ENCODE measurements at regions not wholly inside any gene's neighbourhood (a gene's known extent, or its start where the extent isn't known, plus 50 kb on each side); places are given as distances from the start of the nearest gene placed in this dataset.

GRCh38 chr1:25088946-25089345 is 143.4 kb downstream of the SYF2 start:
- no peak for DNase-seq (ENCODE audit: low read depth)
- in situ Hi-C loops (cut with HindIII; ENCODE audit: low sequenced_read_pairs), result no loop called here
- TF ChIP-seq CTCF (IDR thresholded peaks at IDR 0.05; ENCODE audit: low read depth, low read length, missing control alignments), result no peak
- H3K4me3 ChIP-seq (ENCODE audit: low read depth, low read length), result no peak overlapping the region

- in situ Hi-C loops (cut with HindIII; ENCODE audit: low sequenced_read_pairs), result no loop called here
- DNase-seq (ENCODE audit: low read depth), result no peak
- no peak overlapping the region for H3K4me3 ChIP-seq (ENCODE audit: low read depth, low read length)
- no peak for TF ChIP-seq CTCF (IDR thresholded peaks at IDR 0.05; ENCODE audit: low read depth, low read length, missing control alignments)
Measured at GRCh38 chr1:25088180-25088701, 144.1 kb downstream of the SYF2 start.

GRCh38 chr1:25086518-25087079 is 145.7 kb downstream of the SYF2 start:
- no peak overlapping the region for H3K4me3 ChIP-seq (ENCODE audit: low read depth, low read length)
- DNase-seq (ENCODE audit: low read depth), result no peak
- TF ChIP-seq CTCF (IDR thresholded peaks at IDR 0.05; ENCODE audit: low read depth, low read length, missing control alignments), result no peak
- in situ Hi-C loops (cut with HindIII; ENCODE audit: low sequenced_read_pairs), result no loop called here

- TF ChIP-seq CTCF (IDR thresholded peaks at IDR 0.05; ENCODE audit: low read depth, low read length, missing control alignments), result no peak
- in situ Hi-C loops (cut with HindIII; ENCODE audit: low sequenced_read_pairs), result loop anchor here (5.0 kb wide), 1 partner anchor 42 kb away; no protein-coding TSS in a partner anchor
Measured at GRCh38 chr1:25084407-25084806, 147.9 kb downstream of the SYF2 start.

GRCh38 chr1:25083481-25084345 is 148.6 kb downstream of the SYF2 start:
- in situ Hi-C loops (cut with HindIII; ENCODE audit: low sequenced_read_pairs), result loop anchor here (5.0 kb wide), 1 partner anchor 41 kb away; no protein-coding TSS in a partner anchor
- H3K4me3 ChIP-seq (ENCODE audit: low read depth, low read length), result no peak overlapping the region
- DNase-seq (ENCODE audit: low read depth), result no peak
- no peak for TF ChIP-seq CTCF (IDR thresholded peaks at IDR 0.05; ENCODE audit: low read depth, low read length, missing control alignments)

More at GRCh38 chr1:25084407-25084806, 147.9 kb downstream of the SYF2 start:
- no peak for DNase-seq (ENCODE audit: low read depth)
- H3K4me3 ChIP-seq (ENCODE audit: low read depth, low read length), result no peak overlapping the region

GRCh38 chr1:25082995-25083394 is 149.3 kb downstream of the SYF2 start:
- DNase-seq (ENCODE audit: low read depth), result no peak
- H3K4me3 ChIP-seq (ENCODE audit: low read depth, low read length), result no peak overlapping the region
- TF ChIP-seq CTCF (IDR thresholded peaks at IDR 0.05; ENCODE audit: low read depth, low read length, missing control alignments), result no peak
- in situ Hi-C loops (cut with HindIII; ENCODE audit: low sequenced_read_pairs), result loop anchor here (5.0 kb wide), 1 partner anchor 41 kb away; no protein-coding TSS in a partner anchor
